HG03025 (cell line): ENCODE measurements at regions not wholly inside any gene's neighbourhood (a gene's known extent, or its start where the extent isn't known, plus 50 kb on each side); places are given as distances from the start of the nearest gene placed in this dataset.
"Not testable (repeated sequence)": the region's sequence is repeated elsewhere in the genome, so short reads cannot be mapped to it uniquely, and the experiment has no call there.

Experiments
- ATAC-seq: cut with Tn5 transposase; IDR thresholded peaks from one replicate; pipeline ENCODE4 v1.9.1; 2021; ENCODE audit warnings: mild to moderate bottlenecking, moderate library complexity; ENCODE audit not compliant: unreplicated experiment, low FRiP score

DNA sequence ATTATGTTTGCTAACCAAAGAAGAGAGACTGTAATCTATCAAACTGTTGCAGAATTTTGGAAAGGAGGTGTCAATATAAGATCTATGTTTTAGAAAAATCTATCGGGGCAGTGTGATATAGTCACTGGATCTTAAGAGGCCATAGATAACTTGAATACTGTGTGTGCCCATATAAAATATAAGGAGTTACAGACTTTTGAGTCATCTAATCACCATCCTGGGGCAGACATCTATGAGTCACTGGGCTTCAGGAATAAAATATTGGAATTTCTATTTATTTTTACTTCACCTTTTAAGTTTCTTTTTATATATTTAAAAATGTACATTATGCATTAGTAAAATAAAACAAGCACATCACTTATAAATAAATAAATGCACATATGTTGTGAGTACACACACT lies 509.3 kb upstream of the MAN1A1 start:
- ATAC-seq, result no peak

DNA sequence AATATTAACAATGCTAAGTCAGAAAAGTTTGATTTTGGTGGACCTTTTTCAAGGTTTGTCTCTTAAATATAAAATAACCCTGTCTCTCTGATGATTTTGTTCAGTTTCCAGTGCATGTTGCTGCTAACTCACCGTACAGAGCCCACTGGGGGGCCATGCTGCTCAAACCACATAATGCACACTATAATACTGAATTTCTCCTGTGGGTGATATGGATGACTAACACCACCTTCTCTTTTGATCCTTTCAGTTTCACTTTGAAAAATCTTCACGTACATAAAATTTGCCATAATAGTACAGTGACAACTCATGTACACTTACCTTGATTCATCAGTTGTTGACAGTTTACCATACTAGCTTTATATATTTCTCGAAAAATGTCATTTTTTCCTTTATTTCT lies 506.6 kb upstream of the MAN1A1 start:
- no peak for ATAC-seq

DNA sequence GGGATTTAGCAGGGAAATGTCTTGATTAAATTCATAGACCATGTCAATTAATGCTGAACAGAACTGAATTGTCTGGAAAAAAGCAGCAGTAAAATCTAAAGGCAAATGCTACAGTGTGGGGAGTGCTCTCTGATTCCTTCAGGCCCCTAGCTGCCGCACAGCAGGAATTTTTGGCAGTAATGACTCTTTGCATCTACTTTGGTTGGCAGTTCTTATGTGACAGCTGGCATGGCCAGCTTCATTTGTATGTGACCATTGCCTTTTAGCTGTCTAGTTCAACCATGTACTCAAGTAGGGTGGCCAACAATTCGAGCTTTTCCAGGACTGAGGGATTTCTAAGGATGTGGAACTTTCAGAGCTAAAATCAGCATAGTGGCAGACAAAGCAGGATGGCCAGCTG lies 499.1 kb upstream of the MAN1A1 start:
- no peak for ATAC-seq

DNA sequence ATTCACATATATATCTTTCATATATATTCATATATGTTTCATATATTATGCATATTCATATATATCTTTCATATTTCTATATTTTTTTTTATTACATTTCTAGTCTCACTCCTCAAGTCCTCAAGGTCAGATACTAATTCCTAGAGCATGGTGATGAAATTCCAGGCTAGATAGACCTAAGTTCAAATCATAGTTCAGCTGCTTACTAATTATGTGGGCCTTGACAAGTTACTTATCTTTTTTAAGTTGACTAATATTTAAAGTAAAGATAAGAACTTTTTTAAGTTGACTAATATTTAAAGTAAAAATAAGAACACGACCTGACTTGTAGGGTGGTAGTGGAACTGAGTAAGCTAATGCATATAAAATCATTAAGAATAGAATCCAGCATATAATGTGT lies 495.6 kb upstream of the MAN1A1 start:
- ATAC-seq, result no peak

DNA sequence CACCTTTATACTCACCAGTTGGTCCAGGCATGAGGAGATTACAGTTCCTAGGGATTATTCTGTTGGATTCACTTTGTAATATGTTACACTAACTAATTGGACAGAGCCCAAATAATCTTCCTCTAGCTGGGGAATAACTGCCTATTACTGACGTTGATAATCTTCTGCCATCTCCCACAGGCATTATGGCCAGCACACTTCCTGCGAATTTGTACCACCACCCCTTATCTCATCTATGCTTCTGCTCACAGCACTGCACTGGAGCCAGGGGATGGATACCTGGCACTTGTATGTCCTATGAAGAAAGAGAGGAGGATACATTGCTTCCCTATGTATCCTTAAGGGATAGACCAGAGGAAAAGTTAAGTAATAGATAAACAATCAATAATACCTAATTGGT lies 494.8 kb upstream of the MAN1A1 start:
- no peak for ATAC-seq

DNA sequence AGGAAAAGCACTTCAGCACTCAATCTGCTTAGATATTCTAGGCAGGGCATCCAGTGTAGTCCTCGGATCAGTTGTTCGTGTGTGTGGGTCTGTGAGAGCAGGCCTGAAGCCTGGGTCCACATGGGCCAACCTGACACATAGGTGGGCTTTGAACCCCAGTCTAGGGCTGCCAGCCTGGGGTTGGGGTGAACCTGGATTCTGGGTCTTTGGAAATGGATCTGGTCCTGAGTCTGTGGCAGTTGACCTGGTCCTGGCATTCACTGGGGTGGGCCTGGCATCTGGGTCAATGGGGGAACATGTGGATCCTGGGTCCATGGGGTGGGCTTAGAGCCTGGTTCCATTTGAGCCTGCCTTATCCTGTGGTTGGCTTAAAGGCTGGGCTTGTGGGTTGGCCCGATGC lies 492.6 kb upstream of the MAN1A1 start:
- ATAC-seq, result no peak

DNA sequence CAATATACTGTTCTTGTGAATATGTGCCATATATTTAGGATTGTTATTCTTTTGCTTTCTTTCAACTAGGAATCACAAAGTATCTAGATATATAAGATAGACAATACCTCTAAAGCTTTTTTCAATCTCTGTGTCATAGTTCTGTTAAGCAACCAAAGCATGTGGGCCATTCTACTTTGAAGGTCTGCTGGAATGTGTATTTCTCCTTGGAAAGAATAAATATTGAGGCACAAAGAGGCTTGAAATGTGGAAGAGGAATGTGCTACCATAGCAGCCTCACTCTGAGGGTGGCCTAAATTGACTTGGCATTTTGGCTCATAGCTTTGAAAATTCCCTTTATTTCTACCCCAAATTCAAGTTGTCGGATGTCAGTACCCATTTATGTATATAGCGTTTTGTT lies 488.5 kb upstream of the MAN1A1 start:
- ATAC-seq, result no peak

DNA sequence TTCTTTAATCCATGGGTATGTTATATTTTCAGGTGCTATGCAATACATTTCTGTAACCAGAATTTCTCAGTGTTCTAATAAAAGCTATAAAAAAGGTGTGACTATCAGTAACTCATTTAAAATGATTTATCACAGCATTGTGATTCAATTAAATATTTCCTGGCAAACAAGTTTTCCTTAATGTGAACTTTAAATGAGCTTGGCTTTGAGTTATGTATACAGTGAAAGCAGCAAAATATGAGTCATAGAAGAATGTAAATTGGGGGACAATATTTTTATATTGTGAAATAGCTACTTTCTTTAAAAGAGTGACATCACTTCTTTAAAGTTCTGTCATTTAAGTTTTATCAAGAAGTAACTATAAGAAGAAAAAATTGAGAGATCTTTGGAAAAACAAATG lies 484.9 kb upstream of the MAN1A1 start:
- ATAC-seq, result no peak

DNA sequence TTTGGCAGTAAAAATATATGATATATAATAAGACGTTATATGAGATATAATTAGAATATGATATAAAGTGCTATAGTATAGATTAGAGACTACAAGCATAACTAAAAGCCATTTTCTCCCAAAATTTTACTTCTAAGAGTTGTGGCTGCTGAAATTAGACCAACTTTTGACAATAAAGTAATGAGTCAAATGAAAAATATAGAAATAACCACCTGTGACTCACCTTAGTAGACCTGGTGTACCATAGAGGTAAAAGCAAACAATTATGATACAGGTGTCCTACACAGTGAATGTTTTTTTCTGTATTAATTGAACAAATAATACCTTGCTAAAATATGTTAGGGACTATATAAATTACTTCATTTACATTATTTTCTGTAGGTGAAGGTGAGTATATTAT lies 482.9 kb upstream of the MAN1A1 start:
- no peak for ATAC-seq

DNA sequence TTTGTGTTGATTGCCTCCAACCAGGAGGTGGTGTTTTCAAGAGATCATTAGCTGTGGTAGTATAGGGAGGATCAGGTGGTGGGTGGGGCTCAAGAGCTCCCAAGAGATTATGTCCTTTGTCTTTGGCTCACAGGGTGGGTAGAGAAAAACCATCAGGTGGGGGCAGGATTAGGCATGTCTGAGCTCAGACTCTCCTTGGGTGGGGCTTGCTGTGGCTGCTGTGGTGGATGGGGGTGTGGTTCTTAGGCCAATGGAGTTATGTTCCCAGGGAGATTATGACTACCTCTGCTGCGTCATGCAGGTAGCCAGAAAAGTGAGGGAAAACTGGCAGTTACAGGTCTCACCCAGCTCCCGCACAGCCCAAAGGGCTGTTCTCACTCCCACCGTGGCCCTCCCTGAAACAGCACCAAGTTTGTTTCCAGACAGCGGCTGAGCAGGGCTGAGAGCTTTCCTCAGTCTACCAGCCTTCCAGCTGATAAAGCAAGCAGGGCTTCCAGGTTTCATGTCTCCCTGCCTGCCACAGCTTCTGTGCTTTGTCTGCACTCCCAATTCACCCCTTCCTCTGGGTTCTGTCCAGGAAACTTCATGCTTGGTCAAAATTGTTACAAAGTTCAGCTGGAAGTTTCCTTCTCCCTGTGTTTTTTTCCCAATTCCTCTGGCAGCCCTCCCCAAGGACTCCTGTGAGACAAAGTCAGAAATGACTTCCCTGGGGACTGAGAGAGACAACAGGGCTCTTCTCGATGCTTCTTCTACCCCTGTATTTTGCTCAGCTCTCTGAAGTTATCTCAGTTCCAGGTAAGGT lies 481.1 kb upstream of the MAN1A1 start:
- ATAC-seq, result no peak

DNA sequence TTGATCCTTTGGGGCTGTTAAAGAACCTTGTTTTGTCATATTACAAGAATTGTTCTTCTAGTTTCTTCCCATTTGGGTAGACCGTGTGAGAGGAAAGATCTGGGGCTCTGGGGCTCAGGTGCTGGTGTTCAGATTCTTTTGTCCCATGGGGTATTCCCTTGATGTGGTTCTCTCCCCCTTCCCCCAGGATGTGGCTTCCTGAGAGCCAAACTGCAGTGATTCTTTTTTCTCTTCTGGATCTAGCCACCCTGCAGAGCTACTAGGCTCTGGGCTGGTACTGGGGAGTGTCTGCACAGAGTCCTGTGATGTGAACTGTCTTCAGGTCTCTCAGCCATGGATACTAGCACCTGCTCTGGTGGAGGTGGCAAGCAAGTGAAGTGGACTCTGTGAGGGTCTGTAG lies 480.5 kb upstream of the MAN1A1 start:
- no peak for ATAC-seq

DNA sequence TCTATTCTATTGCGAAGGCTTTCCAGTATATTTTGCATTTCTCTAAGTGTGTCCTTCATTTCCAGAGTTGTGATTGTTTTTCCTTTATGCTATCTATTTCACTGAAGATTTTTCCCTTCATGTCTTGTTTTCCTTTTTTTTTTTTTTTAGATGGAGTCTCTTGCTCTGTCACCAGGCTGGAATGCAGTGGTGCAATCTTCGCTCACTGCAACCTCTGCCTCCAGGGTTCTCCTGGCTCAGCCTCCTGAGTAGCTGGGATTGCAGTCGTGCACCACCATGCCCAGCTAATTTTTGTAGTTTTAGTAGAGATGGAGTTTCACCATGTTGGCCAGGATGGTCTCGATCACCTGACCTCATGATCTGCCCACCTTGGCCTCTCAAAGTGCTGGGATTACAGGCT lies 479.9 kb upstream of the MAN1A1 start:
- not testable (repeated sequence) for ATAC-seq

DNA sequence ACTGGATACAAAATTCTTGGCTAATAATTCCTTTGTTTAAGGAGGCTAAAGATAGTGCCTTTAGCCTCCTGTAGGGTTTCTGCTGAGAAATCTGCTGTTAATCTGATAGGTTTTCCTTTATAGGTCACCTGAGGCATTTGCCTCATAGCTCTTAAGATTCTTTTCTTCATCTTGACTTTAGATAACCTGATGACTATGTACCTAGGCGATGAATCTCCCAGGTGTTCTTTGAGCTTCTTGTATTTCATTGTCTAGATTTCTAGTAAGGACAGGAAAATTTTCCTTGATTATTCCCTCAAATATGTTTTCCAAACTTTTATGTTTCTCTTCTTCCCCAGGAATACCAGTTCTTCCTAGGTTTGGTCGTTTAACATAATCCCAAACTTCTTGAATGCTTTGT lies 479.4 kb upstream of the MAN1A1 start:
- ATAC-seq, result no peak

DNA sequence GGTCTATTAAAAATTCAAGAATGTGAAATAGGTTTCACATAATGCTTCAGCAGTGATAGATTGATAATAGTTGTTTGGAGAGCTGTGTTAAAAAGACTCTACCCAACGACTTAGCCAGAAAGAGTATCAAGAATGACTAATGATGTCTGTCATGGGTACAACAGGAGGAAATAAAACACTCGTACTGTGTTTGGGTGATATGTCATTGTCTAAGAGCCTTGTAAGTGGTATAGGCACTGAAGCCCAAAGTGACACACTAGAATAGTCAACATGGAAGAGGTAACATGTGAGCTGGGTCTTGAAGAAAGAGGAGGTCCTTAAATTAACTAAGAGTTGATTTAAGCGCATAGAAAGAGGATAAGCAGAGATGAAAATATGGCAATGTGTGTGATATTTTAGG lies 471.8 kb upstream of the MAN1A1 start:
- ATAC-seq, result no peak

DNA sequence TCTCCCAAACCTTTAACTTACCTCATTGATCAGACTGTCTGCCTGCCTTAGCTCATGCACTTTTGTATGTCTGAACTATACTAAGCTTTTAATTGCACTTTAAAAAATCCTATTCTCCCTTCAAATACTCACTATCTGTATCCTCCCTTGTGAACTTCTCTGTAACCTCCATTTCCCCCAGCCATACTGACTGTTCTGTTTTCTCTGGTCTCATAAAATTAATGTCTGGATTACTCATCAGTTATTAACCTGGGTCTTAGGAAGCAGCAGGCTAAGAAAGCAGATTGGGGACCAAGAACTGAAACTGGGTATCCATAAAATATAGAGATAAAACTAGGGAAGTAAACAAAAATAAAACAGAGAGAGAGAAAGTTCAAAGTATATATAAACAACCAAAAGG lies 469.3 kb upstream of the MAN1A1 start:
- no peak for ATAC-seq

DNA sequence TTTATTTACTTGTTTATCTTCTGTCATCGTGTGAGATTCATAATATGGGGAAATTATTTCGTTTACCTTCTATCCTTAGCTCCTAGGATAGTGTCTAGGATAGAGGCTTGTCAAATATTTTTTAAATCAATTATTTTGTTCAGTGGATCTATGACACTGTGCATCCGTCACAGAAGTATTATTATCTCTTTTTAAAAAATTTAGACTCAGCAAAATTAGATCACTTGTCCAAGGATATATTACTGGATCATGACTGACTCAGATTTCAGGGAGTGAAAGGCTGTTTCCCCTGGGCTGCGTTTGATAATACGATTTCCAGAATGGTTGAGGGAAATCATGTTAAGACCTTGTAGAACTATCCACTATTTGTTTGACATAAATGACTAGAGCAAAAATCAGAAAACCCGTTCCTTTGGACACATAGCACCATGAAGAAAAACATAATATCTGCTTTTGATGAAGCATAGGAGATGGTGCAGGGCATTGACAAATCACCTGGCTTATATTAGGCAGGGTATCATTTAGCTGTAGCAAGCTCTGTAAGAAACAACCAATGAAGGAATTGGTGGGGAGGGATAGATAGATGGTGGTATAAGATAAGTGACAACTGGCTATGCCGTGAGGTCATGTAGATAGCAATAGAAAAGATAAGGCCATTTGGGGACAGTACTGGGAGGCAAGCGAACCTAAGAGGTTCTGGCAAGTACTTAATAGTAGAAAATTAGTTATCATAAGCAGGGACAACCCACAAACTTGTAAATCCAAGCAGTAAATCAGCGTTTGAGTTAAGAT lies 465.2 kb upstream of the MAN1A1 start:
- ATAC-seq, result no peak

DNA sequence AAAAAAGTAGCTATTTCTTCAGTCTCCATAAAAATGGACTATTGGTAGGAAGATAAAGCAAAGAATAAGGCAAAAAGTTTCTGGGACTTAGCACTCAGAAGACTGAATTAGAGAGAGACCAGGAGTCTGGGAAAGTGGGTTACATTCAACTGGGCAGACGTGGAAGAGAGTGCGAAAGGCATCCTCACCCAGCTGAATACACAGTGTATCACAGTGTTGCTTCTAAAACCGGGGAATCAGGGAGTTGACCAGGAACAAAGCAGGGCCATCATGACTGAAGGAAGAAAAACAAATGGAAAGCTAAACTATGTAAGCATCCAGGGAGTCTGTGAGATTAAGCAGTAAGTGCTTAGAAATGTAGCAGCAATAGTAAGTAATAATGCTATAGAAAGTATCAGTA lies 452.9 kb upstream of the MAN1A1 start:
- no peak for ATAC-seq

DNA sequence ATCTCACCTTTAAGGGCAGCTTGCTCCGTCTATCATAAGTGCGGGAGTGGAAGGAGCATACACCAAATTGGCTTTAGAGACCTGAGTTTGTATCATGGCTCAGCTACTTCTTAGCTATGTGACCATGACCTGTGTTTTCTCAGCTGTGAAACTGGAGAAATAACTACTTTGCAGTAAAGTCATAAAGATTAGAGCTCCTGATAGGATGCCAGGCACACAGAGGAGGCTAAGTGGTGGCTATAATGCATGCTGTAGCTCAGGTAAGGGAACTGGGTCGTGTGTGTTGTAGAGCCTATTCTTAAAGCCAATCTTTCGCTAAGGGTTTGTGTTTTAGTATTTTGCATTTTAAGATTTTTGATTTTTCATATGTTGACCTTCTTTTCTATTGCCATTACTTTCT lies 451.5 kb upstream of the MAN1A1 start:
- no peak for ATAC-seq

DNA sequence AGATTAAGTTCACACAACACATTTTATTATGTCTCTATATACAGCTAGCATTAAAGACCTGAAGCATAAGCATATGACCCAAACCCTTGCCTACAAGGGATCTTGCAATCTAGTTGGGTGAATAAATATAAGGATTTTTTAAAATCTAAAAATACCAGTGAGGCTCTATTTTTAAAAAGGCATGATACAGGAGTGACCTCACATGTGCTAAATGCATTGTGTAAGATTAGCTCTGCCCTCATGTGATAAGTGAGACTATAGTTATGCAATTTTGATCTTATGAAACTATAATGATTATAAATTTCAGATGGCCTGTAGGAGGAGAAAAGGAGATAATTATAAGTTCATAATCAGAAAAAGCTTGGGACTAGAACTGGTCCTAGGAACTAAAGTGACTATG lies 451.0 kb upstream of the MAN1A1 start:
- no peak for ATAC-seq

DNA sequence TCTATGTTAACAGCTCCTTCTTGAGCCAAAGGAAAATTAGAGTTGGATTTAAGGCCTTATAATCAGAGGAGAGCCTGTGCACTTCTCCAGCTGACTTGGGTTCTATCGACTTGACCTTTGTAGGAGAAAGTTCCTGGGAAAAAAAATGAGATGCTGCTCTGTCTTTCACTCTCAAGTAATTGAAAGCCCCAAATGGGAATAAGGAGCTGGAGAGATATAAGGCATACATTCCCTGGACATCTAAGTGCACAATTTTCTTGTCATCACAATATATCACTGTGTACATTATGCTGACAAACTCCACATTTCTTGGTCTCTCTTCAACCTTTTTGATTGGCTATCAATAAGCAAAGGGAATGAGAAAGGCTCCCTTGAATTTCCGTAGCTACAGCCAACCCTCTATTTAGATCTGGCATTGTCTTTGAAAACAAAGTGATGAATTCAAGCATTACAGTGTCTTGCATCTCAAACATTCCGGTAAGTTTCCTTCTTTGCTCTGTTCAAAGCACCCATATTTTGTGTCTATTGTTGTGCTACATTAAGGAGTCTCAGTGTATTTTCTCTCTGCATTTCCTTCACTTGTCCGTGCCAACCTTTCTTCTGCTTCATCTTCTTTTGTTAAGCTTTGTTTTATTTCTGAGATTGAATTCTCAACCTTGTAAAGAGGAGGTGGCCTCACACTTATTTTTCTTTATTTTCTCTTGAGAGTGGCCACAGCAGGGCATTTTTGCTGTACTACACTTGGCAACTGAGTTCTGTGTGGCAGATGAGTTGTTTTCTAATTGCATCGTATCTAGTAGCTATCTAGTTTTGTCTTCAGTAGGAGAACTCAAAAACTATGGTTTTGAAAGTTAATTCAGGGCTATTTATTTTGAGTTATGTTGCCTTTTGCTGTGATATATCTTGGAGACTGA lies 450.3 kb upstream of the MAN1A1 start:
- ATAC-seq, result no peak

DNA sequence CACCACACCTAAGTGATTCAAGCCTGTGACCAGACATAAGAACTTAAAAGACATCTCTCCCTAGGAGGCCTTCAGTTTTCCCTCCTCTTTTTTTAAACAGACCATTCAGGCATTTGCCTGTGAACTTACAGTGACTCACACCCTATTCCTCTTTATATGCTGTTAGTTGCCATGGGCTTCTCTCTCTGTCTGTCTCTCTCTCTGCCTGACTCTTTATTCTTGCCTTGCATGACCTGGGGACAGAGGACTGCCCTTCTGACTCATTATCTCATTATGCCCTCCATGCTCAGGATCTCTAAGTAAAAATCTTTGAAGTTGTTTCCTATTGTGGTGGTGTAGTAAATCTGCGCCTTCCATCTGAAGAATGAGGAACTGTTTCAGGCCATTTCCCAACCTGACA lies 442.2 kb upstream of the MAN1A1 start:
- no peak for ATAC-seq
